ENCODE measurements at regions not wholly inside any gene's neighbourhood (a gene's known extent, or its start where the extent isn't known, plus 50 kb on each side); places are given as distances from the start of the nearest gene placed in this dataset.

DNA sequence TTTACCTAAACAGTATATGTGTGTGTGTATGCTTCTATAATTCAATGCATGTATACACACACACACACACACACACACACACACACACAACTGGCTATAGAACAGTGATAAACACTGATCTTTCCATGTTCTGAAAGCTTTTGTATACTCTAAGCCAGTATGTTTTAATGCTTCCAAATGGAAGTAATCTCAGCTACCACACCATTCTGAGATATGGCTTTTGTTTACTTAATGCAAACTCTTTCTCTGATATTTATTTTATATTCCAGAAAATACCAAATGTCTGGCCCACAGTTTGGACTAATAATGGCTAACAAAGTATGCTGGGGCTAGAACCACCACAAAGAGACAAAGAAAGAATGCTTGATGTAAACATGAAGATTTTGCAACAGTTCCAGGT is 199.4 kb upstream of the ARHGEF26 start:
- TF ChIP-seq POLR2A (IDR thresholded peaks at IDR 0.05; ENCODE audit: low read depth, low read length) (no peak), POLR2AphosphoS5 (IDR thresholded peaks at IDR 0.05; ENCODE audit: low read depth, low read length) (no peak), TAF1 (IDR thresholded peaks at IDR 0.05; ENCODE audit: borderline replicate concordance, low read depth, low read length) (no peak)
